GM18505 (cell line): ENCODE measurements at regions not wholly inside any gene's neighbourhood (a gene's known extent, or its start where the extent isn't known, plus 50 kb on each side); places are given as distances from the start of the nearest gene placed in this dataset.

ENCODE experiments used
- ATAC-seq: cut with Tn5 transposase; IDR thresholded peaks from one replicate; pipeline ENCODE4 v1.9.1; 2021; ENCODE audit not compliant: unreplicated experiment
- POLR2A ChIP-seq: IDR thresholded peaks from 4 replicates; pipeline ENCODE4 v1.6.1; 2011; ENCODE audit warnings: borderline replicate concordance; ENCODE audit not compliant: insufficient read depth, insufficient read length; ENCODE audit errors: extremely low read depth

DNA sequence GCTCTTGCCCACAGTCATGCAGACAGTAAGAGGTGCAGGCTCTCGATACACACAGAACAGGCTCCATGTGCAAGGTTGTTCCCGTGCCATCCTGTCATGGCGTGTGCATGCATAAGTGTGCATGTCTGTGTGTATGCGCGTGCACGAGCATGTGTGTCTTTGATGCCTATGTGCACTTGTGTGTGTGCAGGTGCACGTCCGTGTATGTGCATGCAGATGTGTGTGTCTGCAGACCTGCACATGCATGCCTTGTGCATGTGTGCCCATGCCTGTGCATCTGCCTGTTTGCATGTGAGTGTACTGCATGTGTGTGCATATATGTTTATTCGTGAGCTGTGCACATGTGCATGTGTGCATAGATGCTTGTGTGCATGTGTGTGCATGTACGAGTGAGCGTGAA, 309.8 kb downstream of the TMEM121 start:
- no peak for ATAC-seq
- TF ChIP-seq POLR2A, result no peak

DNA sequence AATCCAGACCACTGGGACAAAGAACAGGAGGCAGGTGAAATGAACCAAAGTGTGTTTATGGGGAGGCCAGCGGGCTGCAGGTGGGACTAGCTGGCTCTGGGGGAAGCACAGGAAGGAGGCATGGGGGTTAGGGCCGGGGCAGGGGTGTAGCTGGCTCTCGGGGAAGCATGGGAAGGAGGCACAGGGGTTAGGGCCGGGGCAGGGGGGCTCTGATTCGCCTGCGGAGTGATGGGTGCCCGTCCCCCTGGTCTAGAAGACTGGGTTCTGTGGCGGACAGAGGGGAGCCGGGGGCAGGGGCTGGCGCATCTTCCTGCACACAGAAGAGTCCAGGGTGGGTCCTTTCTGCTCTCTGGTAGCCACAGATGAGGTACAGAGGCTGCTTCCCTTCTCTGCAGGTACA, 310.3 kb downstream of the TMEM121 start:
- TF ChIP-seq POLR2A, result no peak
- ATAC-seq, result no peak

DNA sequence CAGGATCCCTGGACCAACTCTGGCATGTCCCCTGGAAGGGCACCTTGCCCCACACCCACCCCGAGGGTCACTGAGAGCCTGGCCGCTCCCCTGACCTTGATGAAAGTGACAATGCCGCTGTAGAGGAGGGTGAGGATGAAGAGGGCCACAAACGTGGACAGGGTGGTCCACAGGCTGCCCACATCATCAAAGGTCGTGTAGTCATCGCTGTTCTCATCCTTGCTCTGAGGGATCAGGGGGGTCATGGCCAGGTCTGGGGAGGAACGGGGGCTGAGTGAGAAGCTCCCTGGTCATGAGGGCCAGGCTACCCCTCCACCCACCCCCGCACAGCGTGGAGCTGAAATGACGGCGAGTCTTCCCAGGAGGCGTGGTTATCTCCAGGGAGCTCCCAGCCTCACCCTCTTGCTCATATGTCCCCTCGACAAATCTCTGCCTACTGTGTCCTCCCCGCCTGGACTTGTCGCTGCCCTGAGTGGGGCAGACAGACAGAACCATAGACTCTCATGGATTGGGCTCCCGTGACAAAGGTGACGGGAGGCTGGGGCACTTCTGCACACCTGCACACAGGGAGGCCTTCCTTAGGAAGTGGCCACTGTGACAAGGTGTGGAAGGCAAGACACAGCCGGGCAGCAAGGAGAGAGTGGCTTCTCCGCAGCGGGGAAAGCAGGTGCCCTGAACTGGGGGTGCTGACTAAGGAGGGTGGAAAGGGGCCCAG, 311.1 kb downstream of the TMEM121 start:
- no peak for ATAC-seq
- no peak for TF ChIP-seq POLR2A

DNA sequence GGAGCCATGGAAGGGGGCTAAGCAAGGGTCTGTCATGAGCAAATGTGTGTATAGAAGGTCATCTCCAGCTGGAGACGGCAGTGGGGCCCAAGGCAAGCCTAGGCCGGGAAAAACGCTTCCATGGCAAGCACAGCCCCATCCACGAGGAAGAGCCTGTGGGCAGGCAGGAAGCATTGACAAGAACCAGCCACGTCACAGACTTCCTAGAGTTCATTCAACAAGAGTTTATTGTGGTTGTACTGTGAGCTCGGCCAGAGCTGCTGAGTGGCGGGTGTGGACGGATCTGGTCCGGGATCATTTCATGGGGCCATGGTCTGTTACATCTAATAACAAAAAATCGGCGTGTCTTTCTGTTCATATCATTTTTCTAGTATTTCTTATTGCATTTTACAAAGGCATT, 311.7 kb downstream of the TMEM121 start:
- ATAC-seq, result no peak
- no peak for TF ChIP-seq POLR2A

DNA sequence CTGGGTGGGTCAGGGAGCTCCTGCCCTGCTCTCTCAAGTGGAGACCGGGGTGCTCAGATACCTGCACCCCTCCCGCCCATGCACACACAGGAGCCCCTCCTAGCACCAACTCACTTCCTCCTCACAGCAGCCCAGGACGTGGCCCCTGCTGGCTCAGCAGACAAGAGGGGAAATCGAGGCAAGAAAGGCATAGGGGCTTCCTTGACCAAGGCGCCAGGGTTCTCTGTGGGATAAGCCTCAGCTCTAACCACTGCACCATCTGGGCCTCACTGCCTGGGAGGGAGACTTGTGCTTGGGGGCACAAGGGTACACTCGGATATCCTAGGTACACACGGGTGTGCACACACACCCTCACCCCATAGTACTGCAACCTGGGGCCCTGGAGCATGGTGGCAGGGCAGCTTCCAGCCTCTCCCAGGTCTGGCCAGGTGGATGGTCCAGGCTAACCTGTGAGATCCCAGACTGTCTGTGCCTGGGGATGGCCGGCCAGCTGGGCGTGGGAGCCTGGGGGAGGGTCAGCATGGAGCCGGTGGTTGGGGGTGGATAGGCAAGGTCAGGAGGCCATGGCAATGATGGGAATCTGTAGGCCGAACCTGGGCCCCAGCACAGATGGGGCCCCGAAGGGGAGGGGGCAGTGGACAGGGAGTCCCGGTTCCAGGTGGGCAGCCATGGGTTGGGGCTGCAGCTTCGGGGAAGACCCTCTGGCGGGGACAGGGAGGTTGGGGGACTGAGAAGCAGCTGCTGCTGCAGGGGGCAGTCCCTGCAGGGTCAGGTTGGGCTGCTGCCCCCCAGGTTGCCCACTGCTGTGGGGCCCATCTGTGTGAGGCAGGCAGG, 312.4 kb downstream of the TMEM121 start:
- no peak for ATAC-seq
- no peak for TF ChIP-seq POLR2A

DNA sequence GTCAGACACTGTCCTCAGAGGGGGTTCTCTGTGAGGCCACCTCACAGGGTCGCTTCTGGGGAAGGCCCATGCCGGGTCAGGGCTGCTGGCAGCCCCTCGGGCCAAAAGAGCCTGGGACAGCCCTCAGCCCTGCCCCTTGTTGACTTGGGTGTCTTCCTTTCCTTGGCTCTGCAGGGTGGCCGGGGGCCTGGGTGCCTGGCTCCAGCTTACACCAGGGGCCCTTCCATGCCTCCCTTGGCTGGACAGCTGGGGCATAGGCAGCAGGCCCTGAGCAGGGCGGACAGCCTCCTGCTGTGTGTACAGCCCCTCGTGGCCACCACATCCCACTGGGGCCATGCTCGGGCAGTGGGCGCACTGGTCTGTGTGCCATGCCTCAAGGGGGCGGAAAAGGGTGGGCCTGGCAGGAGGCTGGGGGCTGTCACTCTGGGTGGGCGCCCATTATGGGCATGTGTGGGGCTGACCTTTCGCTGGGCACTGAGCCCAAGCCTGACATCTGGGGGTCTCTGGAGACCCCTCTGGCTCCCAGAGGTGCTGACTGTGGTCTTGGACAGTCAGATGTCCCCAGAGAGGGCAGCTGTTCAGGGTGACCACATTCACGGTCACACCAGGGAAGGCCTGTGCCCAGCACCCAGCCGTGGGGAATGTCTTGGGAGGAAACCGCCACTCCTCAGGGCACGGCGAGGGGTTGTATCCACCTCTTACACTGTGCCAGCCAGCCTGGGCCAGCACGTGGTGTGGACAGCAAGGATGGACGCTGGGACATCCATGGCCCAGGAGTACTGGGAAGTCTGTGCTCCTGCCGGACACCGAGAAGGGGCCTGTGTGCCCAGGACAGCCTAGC, 313.3 kb downstream of the TMEM121 start:
- no peak for TF ChIP-seq POLR2A
- no peak for ATAC-seq

DNA sequence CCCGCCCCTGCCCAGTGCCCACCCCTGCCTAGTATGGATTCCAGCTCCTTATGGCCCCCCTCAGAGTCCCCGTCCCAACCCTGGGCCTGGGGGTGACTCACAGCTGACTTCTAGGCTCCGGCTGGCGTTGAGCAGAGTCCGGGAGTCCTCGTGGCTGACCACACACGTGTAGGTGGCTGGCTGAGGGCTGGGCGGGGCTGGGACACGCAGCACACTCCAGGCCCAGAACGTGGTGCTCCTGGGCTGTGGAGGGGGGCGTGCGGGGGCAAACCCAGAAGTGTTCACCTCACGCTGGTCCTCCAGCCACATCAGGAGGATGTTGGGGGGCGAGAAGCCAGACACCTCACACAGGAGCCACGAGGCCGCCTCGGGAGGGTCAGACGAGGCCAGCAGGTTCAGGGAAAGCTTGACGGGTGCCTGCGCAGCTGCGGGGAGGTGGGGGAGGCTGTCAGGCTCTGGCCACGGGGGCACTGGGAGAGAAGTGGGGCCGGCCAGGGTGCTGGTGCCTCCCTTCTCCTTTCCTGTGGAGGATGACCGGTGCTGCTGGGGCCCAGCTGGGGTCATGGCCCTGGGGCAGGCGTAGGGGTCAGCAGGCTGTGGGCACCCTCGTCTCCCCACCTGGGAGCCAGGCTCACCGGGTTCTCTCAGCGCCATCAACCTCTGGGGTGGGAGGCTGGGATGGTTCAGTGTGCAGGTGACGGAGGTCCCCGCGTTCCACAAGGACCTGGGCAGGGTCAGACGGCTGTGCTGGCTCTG, 314.1 kb downstream of the TMEM121 start:
- no peak for ATAC-seq
- no peak for TF ChIP-seq POLR2A

DNA sequence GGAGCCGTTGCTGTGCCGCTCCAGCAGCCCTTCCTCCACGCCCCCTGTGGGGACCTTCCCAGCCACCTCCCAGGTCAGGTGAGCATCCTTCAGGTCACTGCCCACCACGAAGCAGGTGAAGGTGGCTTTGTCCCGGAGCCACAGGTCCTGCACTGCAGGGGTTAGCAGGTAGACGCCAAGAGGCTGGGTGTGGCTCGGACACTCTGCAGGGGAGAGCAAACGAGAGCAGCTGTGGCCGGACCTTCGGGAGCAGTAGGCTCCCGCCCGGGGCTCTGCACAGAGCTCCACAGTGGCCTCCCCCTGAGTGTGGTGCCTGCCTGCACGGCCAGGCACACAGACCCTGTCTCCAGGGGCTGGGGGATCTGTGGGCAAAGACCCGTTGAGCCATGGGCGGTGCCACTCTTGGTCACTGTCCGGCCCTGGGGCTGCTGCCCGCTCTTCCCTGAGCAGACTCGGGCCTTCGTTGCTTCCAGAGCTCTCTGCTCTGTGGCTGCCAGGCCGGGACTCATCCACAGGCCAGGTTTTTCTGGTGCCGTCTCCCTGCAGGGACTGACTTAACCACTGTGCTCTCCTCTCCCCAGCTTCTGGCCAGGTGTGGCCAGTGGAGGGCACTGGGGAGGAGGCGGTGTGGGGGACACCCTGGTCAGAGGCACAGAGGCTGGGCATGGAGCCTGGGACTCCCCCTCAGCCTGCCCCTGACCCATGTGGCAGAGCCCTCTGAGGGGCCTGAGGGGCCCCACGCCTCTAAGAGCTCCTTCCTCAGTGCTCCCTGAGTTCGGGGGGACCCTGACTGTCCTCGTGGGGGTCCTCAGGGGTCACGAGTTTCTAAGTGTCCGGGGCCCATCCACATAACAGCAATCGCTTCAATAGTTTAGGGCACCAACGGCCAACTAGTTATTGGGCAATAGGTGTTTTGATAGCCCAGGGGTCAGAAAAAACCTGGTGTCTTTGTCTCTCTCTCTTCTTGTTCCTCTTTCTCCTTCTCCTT, 314.9 kb downstream of the TMEM121 start:
- no peak for ATAC-seq
- TF ChIP-seq POLR2A, result no peak

DNA sequence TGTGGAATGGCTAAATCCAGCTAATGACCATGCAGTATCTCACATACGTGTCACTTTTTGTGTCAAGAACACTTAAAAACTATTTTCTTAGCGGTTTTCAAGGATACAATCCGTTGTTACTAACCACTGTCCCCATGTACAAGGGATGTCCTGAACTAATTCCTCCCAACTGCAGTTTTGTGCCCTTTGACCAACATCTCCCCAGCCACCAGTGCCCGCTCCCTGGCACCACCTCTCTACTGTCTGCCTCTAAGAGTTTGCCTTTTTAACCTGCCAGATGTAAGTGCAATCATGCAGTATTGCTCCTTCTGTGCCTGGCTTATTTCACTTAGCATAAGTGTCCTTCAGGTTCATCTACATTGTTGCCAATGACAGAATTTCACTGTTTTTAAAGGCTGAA, 315.7 kb downstream of the TMEM121 start:
- no peak for TF ChIP-seq POLR2A
- no peak for ATAC-seq

DNA sequence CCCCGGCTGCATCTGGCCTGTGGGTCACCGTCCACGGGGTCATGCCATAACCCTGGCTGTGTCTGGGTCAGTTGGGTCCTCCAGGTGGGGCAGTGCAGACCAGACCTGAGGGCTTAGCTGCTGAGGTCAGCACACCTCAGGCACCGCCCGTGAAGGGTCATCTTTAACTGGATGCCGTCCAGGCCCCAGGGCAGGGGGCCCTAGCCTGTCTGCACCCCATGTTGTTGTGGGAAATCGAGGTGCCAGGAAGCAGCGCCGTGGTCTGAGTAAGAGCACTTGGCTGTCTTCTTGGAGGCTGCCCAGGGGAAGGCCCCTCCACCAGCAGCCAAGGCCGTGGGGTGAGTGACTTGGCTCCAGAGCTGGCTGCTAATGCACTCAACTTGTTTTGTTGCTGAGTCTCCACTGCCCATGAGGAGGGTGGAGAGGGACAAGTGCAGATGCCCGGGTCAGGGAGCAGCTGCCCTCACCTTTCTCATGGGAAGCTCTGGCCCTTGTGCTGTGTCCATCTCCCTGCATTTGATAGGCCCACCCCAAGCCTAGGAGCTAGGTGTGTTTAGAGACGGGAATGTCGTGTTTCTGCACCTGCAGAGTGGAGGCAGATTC, 317.2 kb downstream of the TMEM121 start:
- no peak for TF ChIP-seq POLR2A
- no peak for ATAC-seq

DNA sequence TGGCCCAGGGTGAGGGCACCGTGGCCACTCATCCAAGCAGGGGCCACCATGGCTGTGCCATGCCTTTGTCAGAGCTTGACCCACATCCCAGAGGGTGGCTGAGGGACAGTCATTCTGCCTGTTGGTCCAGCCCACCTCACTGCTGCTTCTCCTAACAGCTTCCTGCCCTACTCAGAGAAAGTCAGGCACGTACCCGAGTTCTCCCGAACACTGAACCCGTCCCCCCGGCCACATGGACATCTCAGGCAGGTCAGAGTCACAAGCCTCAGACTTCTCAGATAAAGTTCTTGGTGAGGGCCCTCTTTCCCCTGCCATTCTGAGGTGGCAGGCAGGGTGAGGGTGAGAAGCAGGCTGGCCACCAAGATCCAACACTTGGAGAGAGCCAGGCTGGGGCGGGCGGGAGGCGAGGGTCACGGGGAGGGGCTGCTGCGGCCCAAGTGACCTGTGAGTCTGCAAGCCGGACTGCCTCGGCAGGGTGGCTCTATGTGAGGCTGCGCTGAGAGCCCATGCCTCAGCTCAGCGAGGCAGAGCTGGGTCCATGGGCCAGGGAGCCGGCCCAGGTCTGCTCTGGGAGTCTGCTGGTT, 317.8 kb downstream of the TMEM121 start:
- no peak for TF ChIP-seq POLR2A
- no peak for ATAC-seq

DNA sequence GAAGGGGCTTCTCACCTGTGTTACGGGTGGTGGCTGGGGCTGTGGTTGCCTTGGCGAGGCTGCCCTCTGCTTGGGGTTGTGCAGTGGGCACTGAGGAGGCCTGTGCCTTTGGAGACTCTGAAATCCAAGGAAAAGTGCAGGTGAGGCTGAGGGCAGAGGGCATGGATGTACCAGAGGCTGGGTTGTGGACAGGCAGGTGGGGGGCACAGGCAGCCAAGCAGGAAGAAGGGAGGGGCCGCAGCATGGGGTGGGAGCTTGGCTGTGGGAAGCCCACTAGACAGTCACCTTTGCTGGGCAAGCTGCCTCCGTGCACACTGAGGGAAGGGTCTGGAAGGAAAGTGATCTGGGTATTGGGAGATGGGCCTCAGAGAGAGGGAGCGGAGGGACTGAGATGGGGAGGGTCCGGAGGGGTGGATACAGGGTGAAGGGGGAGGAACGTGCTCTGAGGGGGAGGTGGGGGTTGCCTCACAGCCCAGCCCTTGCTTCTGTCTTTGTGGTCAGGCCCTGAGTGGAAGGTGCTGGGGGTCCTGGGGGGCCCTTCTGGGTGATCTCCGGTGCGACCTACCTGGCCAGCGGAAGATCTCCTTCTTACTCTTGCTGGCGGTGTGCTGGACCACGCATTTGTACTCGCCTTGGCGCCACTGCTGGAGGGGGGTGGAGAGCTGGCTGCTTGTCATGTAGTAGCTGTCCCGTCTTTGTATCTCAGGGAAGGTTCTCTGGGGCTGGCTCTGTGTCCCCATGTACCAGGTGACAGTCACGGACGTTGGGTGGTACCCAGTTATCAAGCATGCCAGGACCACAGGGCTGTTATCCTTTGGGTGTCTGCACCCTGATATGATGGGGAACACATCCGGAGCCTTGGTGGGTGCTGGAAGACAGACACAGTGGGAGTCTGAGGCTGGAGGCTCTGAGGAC, 318.7 kb downstream of the TMEM121 start:
- no peak for ATAC-seq
- no peak for TF ChIP-seq POLR2A
